ENCODE measurements at regions not wholly inside any gene's neighbourhood (a gene's known extent, or its start where the extent isn't known, plus 50 kb on each side); places are given as distances from the start of the nearest gene placed in this dataset.

- Histone ChIP-seq H3K9me2 (ENCODE audit: insufficient read depth) (no peaks in the 10 kb centered on the region), H3K4me3 (no peak overlapping the region), H4K20me1 (replicated peaks; ENCODE audit: insufficient read depth) (no peaks in the 10 kb centered on the region), H3K4me1 (ENCODE audit: insufficient read depth) (peaks cover 15% of the 10 kb centered on the region; the same call in 1 of the 2 replicates), H3K4me2 (no peak overlapping the region), H3K27ac (ENCODE audit: low read depth) (no peak overlapping the region), H3F3A (replicated peaks; ENCODE audit: low read depth) (no peaks in the 10 kb centered on the region), H2AFZ (no peak overlapping the region), H3K36me3 (ENCODE audit: insufficient read depth) (no peaks in the 10 kb centered on the region), H3K27me3 (ENCODE audit: insufficient read depth) (no peaks in the 10 kb centered on the region), H3K79me2 (replicated peaks; ENCODE audit: insufficient read depth) (no peaks in the 10 kb centered on the region)
- H3K27me3 Mint-ChIP-seq (ENCODE audit: insufficient read depth, low read depth, poor library complexity), result no peaks in the 10 kb centered on the region
- TF ChIP-seq ETS1 (IDR thresholded peaks at IDR 0.05) (no peak), POLR2AphosphoS5 (IDR thresholded peaks at IDR 0.05; ENCODE audit: low read depth) (no peak), ZNF114 (CRISPR knock-in tag; IDR thresholded peaks at IDR 0.05) (no peak), STAT1 (IDR thresholded peaks at IDR 0.05; ENCODE audit: unreplicated experiment) (no peak), CTCF (conservative IDR thresholded peaks at IDR 0.05; ENCODE audit: low read depth in 2 of 2) (no peak), CREB1 (CRISPR knock-in tag; IDR thresholded peaks at IDR 0.05; ENCODE audit: low read depth) (no peak), NANOG (IDR thresholded peaks at IDR 0.05; ENCODE audit: borderline replicate concordance) (no peak), ZNF331 (CRISPR knock-in tag; IDR thresholded peaks at IDR 0.05; ENCODE audit: low read depth) (no peak), JUNB (IDR thresholded peaks at IDR 0.05; ENCODE audit: unreplicated experiment) (no peak), EZH2 (IDR thresholded peaks at IDR 0.05; ENCODE audit: low read depth, unreplicated experiment) (no peak)
- no peak overlapping the region for H3K4me3 Mint-ChIP-seq
- no peaks in the 10 kb centered on the region for H3K36me3 Mint-ChIP-seq (ENCODE audit: low read depth)
- no peak overlapping the region for H3K27ac Mint-ChIP-seq
- H3K9me3 Mint-ChIP-seq, result no peaks in the 10 kb centered on the region
- ATAC-seq (no peak), DNase-seq (ENCODE audit: low spot score) (no peak)
- peaks cover 22% of the 10 kb centered on the region for H3K4me1 Mint-ChIP-seq
Observed at GRCh38 chr9:83188277-83188676, 125.3 kb upstream of the RASEF start.

DNA sequence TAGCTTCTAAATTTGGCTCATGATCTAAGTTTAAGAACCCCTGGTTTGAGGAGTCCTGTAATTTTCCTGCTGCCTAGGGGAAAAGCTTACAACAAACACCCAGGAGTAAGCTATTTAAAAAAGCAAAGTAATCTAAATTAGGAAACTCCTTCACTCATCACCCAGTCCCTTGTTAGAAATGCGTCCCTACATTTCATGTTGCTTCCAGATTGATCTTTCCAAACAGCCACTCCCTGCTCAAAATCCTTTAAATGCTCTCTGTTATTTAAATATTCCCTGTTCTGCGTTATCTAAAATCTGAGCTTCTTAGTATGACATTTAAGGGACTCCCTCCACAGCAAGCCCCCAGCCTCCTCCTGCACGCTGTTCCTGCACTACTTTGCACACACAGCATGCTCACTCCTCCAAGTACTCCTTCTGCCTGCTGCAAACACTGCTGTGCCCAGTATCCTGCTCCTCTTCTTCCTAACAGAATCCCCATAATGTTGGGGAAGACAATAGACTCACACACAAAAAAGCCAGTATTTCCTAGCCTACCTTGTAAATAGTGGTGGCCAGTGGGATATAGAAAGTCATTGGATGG, 123.3 kb upstream of the RASEF start:
- no peaks in the 10 kb centered on the region for H3K36me3 ChIP-seq (ENCODE audit: insufficient read depth)
- Mint-ChIP-seq H3K4me3 (peak overlapping the region; percentile 54; the same call in 2 of the 3 replicates), H3K36me3 (ENCODE audit: low read depth) (no peaks in the 10 kb centered on the region), H3K4me1 (peaks cover 22% of the 10 kb centered on the region), H3K27me3 (ENCODE audit: insufficient read depth, low read depth, poor library complexity) (no peaks in the 10 kb centered on the region), H3K9me3 (no peaks in the 10 kb centered on the region), H3K27ac (peak overlapping the region; percentile 21; the same call in 1 of the 2 replicates)
- H4K20me1 ChIP-seq (replicated peaks; ENCODE audit: insufficient read depth), result no peaks in the 10 kb centered on the region
- H3K4me3 ChIP-seq, result peak overlapping the region; percentile 29; the same call in 1 of the 2 replicates
- no peaks in the 10 kb centered on the region for H3F3A ChIP-seq (replicated peaks; ENCODE audit: low read depth)
- H3K4me2 ChIP-seq, result peak overlapping the region; percentile 58
- peak; percentile 82 for ATAC-seq
- TF ChIP-seq EZH2 (IDR thresholded peaks at IDR 0.05; ENCODE audit: low read depth, unreplicated experiment), result no peak
- no peak for TF ChIP-seq ETS1 (IDR thresholded peaks at IDR 0.05)
- TF ChIP-seq ZNF331 (CRISPR knock-in tag; IDR thresholded peaks at IDR 0.05; ENCODE audit: low read depth), result no peak
- TF ChIP-seq NANOG (IDR thresholded peaks at IDR 0.05; ENCODE audit: borderline replicate concordance), result no peak
- TF ChIP-seq EZH2phosphoT487 (IDR thresholded peaks at IDR 0.05; ENCODE audit: unreplicated experiment), result no peak
- peak overlapping the region; percentile 93 for H2AFZ ChIP-seq
- H3K9me2 ChIP-seq (ENCODE audit: insufficient read depth), result no peaks in the 10 kb centered on the region
- no peaks in the 10 kb centered on the region for H3K27me3 ChIP-seq (ENCODE audit: insufficient read depth)
- H3K27ac ChIP-seq (ENCODE audit: low read depth), result no peak overlapping the region
- H3K79me2 ChIP-seq (replicated peaks; ENCODE audit: insufficient read depth), result no peaks in the 10 kb centered on the region
- no peak for DNase-seq (ENCODE audit: low spot score)
- peaks cover 15% of the 10 kb centered on the region; the same call in 1 of the 2 replicates for H3K4me1 ChIP-seq (ENCODE audit: insufficient read depth)
